ENCODE measurements at regions not wholly inside any gene's neighbourhood (a gene's known extent, or its start where the extent isn't known, plus 50 kb on each side); places are given as distances from the start of the nearest gene placed in this dataset.

- DNase-seq: no peak
Measured at GRCh38 chr7:25314094-25314730, 85.9 kb upstream of the NPVF start.

DNA sequence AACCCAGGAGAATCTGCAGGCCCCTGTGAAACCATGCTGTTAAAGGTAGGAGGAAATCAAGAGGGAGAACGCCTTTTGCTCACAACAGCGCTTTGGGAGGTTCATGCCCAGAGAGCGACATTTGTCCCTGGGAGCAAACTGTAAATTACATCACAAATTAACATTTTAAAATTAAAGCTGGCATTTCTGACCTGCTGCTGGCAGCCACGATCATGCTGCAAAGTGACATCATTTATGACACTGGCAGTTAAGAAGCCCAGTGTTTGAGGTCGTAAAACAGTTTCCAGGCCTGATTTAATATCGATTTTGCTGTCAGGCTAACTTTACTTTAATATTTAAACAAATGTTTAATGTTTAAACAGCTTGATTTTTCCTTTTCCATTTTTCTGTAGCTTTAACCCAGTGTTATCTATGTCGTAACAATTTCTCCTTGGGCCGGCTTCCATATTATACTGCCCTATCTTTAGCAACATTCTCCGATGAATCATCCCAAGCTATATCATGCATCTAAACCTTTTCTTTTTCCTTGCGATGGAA is 86.5 kb upstream of the NPVF start:
- no peak for DNase-seq

- no peak for DNase-seq
Measured at GRCh38 chr7:25316366-25316765, 88.1 kb upstream of the NPVF start.

DNA sequence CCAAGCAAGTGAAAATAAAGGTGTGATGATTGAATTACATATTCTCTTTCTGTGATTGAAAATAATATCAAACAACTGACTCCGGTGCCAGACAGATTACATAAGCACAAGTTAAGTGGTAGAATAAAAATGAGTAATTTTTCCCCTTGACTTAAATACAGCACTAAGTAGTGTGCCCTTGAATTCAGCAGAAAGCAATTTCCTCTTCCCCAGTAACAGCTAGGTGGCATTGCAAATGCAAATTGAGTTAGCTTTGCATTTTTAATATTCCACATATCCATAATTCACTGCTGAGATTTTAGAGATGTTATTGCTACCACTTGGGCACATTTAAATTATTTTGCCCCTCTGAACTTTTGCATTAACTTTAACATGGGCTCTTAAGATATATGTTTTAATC is 89.8 kb upstream of the NPVF start:
- DNase-seq: no peak

DNA sequence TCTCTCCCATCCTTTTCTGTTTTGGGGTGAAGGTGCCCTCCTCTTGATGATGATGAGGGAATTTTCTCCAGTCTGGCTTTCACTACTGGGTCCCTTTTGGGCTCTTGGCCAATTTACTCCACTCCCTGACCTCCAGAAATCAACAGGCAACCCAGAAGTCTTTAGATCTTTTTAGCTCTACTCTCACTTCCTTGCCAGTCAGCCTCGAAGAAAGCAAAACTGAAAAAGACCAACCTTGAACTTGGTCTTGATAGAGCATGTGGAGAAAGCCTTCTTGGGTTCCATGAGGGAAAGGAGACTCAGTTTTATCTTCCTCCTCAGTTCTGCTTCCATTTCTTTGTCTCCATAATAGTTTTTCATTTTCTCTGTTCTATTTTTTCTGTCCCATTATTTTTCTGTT is 91.4 kb upstream of the NPVF start:
- no peak for DNase-seq

DNA sequence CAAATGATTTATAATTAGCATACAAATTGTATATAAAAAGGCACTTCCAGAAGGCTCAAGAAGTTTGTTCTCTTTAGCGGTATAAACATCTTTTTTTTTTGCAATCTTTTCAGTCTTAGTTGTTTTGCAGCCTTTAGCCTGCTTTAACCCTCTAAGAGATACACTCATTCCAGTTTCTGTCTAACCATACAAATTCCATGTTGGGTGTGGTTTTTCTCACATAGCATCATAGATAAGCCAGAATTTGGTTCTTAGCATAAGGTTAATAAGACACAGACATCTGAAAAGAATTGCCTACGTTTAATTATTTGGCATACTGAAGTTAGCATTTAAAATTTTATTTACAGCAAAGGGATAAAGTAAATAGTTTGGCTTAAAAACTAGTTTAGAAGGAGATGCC is 92.5 kb upstream of the NPVF start:
- no peak for DNase-seq

DNA sequence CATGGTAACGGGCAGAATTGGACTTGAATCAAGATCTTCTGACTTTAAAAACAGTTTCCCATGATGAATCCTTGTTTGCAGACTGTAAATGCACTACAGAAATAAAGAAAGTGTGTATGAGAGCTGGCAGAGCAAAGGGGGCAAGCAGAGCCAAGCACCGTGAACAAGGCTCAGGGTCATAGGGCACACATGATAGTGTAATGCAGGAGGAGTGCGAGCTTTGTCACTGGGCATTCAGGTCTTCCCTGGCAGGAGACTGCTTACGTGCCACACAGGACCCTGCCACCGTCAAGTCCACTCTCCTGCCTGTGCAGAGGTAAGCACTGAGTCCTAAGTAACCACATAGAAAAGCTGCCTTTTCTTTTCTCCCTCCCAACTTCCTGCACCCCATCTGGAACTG is 93.1 kb upstream of the NPVF start:
- no peak for DNase-seq

DNA sequence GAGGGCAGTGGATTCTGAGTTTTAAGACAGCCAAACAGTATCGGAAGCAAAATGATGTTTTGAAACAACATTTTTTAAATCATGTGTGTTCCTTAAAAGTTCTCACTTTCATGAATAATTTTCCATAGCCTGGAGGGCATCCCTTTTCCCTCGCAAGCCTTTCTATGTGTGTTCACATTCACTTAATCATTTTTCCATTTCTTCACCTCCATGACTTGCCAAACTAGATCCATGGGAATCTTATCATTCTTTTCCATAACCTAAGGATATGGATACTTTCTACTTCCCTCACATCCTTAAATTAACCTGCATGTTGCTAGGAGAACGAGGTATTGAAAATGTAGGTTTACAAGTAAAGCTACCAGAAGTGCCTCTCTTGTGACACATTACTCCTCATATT is 94.2 kb upstream of the NPVF start:
- DNase-seq: no peak

DNA sequence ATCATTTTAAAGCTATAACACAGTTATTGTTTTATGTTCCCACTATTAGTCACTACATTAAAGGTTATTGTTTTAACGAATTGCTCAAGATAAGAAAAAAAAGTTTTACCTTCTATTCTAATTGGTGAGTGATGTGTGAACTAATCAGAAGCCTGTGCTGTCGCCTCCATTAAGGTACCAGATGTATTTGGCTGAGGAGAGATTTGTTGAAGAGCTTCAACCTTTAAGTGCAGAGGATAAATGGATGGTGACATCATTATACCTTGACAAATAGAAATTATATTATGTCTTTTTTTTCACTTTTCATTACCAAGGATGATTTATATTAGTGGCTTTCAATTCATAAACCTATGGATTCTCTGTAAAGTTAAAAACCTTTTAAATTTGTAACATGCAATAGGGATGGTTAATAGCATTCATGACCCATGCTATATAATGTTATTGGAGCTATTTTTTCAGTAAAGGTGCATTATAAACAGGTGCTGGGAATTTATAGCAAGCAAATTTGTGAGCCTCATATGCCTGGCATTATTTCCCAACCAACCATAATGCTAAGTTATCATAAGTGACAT is 97.0 kb upstream of the NPVF start:
- DNase-seq: no peak

GRCh38 chr7:25326501-25327156 is 98.3 kb upstream of the NPVF start:
- DNase-seq: no peak

- no peak for DNase-seq
Measured at GRCh38 chr7:25329815-25330214, 101.5 kb upstream of the NPVF start.

GRCh38 chr7:25333296-25333928 is 105.1 kb upstream of the NPVF start:
- DNase-seq: no peak

DNA sequence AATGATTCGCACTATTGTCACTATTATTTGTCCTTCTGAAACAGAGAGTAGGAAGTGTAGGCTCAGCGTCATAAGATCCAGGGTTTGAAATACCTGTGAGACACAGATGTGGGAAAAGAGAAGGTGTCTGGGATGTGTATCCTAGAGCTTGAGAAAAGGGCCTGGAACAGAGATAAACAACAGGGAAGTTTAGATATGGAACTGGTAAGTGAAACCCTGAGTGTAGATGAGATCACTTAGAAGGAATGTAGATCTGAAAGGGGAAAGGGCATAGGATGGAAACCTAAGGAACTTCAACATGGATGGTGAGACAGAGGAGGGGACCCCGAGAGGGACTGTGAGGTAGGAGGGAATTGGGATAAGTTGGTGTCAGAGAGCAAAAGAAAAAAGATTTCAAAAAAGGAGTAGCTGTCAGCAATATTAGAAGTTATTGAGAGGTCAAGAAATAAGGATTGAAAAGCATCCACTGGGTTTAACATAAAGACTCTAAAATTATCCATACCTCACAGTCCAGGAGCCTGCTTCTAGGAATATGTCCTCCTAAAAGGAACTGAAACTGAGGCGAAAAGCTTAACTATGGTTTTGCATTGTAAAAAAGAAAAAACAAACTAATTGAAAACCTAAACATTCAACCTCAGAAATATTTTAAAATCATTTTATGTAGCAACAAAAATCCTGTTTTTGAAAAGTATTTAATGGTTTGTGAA is 119.2 kb upstream of the NPVF start:
- DNase-seq: no peak

GRCh38 chr7:25348104-25348503 is 119.8 kb upstream of the NPVF start:
- no peak for DNase-seq

- DNase-seq: no peak
Measured at GRCh38 chr7:25349283-25350017, 121.2 kb upstream of the NPVF start.

DNA sequence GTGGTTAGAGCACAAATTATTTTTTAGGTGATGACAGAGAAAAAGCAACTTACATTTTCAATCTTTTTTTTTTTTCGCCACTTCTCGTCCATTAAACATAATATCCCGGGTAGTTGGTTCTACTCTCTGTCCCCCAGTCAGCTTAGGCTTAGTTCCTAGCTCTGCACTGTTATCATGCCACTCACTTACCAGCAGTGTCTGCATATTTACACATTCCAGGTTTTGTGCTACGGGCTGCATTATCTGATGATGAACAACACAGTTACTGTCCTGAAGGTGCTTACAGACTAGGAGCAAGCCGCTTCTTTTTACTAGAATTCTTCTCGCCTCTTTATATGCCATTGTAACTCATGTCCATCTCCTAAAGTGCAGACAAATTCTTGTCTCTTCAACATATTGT is 121.8 kb upstream of the NPVF start:
- no peak for DNase-seq

GRCh38 chr7:25351761-25352160 is 123.5 kb upstream of the NPVF start:
- DNase-seq: no peak

DNA sequence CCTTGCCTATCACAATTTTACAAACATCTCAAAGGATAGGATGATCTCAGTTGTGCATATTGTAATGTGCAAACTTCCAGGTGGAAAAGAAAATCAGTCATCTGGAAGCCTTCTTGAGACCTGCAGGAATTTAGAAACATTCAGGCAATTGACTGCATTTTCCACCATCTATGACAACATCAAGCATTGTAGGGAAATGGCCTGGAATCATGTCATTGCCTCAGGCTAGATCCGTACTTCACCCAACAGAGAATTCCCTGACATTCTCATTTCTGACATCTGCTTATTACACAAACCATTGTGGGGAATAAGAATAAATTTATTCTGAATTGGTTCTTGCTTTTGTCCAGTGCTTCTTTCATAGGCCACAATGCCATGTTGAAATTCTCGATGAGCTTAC is 124.9 kb upstream of the NPVF start:
- no peak for DNase-seq

DNA sequence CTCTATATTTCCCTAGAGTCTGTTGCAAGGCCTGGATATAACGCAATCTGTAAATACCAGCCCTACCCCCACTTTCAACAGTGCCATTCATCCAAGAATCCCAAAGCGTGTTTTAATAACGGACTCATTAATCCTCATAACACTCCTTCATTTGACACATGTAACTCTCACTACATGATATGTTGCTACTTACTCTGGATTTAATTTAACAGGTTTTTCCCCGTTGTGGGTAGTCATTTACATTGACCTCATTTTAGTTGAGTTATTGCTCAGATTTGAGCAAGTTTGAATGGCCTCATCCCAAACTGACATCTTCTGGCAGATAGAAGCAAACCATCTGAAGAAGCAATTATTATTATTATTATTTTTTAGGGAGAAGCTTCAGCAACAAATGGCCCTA is 125.4 kb upstream of the NPVF start:
- DNase-seq: no peak

DNA sequence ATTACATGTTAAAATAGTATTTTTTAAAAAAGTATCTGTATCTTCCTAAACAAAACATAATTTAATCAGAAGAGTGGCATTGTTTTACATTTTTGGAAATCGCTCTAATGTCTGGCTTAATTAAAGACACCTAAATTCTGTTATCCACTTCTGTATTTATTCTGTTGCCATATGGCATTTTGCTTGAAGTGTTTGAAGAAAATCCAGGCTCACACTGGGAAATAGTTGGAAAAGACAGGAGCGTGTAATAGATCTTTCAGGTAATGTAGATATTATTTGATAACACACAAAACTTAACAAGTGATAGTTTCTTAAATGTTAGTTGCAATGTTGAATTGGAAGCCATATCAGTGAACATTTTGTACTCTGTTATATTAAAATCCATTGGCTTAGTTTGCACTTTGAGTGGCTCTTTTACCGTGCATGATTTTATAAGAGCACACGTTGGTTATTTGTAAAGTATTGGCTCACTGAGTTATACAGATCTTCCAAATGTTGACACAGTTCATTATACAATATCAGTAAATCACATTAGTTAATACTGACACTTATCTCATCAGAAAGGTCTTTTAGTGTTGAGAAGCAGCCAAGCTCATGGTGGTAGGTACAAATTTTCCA is 128.4 kb upstream of the NPVF start:
- DNase-seq: no peak

GRCh38 chr7:25358926-25359325 is 130.6 kb upstream of the NPVF start:
- DNase-seq: peak in 1 of 56 donors; percentile 37
